Transverse colon (tissue), 3 donors: ENCODE measurements at regions not wholly inside any gene's neighbourhood (a gene's known extent, or its start where the extent isn't known, plus 50 kb on each side); places are given as distances from the start of the nearest gene placed in this dataset.

ENCODE experiments used
- EP300 ChIP-seq: sonication (generic); formaldehyde crosslinking; IDR thresholded peaks from one replicate; pipeline ENCODE4 v1.6.1; 2017; ENCODE audit warnings: antibody characterized with exemption, low read depth
- POLR2A ChIP-seq: fragments of 450-650 bp; IDR thresholded peaks from one replicate; pipeline ENCODE4 v1.6.1; 2016; ENCODE audit warnings: antibody characterized with exemption, mild to moderate bottlenecking, moderate library complexity
- TF ChIP-seq, protein P1 (sequence below), 5 experiments: fragments of 200-600 bp in 3 of 5; fragments of 450-650 bp in 2 of 5; sonication (generic) in 3 of 5; IDR thresholded peaks; 1 replicate in 2 of 5; 2 replicates in 3 of 5; pipeline ENCODE4 v1.5.1; 2016 to 2017; ENCODE audit warnings: antibody characterized with exemption in 5 of 5, inconsistent platforms in 3 of 5, mild to moderate bottlenecking in 2 of 5, moderate library complexity in 1 of 5

GRCh38 chr2:23260621-23261020 lies 124.4 kb upstream of the KLHL29 start:
- TF ChIP-seq EP300 (no peak), POLR2A (no peak)
- TF ChIP-seq, protein P1, sequence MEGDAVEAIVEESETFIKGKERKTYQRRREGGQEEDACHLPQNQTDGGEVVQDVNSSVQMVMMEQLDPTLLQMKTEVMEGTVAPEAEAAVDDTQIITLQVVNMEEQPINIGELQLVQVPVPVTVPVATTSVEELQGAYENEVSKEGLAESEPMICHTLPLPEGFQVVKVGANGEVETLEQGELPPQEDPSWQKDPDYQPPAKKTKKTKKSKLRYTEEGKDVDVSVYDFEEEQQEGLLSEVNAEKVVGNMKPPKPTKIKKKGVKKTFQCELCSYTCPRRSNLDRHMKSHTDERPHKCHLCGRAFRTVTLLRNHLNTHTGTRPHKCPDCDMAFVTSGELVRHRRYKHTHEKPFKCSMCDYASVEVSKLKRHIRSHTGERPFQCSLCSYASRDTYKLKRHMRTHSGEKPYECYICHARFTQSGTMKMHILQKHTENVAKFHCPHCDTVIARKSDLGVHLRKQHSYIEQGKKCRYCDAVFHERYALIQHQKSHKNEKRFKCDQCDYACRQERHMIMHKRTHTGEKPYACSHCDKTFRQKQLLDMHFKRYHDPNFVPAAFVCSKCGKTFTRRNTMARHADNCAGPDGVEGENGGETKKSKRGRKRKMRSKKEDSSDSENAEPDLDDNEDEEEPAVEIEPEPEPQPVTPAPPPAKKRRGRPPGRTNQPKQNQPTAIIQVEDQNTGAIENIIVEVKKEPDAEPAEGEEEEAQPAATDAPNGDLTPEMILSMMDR (IDR thresholded peaks at IDR 0.05), result no peak
